ENCODE measurements at regions not wholly inside any gene's neighbourhood (a gene's known extent, or its start where the extent isn't known, plus 50 kb on each side); places are given as distances from the start of the nearest gene placed in this dataset.

DNA sequence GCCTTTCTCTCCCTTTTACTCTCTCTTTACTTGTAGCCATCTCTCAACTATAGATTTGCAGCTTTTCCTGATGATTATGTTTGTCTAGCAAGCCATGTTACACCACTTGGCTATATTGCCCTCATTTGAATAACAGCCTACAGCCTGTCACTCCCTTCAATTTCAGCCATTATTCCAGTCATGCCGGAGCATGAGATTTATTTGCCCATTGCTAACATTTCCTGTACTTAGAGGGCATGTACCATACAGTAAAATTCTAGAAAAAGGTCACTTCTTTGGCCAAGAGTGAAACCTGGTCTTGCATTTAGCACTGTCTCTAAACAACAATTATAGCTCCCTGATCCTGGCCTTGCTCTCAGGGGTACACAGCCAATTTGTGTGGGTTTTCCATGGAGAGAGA lies 221.7 kb upstream of the TMC3 start:
- no peak overlapping the region for H3K4me3 ChIP-seq (ENCODE audit: low read depth, low read length)
- no peak for TF ChIP-seq CTCF (conservative IDR thresholded peaks at IDR 0.05; ENCODE audit: low read depth, low read length)
- DNase-seq (ENCODE audit: low read depth) = no peak

DNA sequence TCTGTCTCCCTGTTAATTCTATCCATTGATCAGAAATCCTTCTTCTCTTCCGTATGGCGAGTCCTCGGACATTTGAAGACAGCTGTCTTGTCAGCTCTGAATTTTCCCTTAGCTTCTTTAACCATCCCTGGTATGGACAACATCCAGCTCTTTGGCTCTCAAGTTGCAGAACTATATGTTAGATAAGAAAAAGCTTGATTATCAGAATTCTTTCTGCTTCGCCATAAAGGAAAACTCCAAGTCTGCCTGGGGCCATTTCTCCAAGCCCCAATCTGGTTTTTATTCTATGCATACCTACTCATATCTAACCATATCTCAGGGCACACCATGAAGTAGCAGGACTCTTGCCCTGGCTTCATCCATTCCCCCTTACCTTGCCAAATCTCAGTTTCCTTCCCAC lies 215.7 kb upstream of the TMC3 start:
- TF ChIP-seq CTCF (conservative IDR thresholded peaks at IDR 0.05; ENCODE audit: low read depth, low read length) = no peak
- DNase-seq (ENCODE audit: low read depth) = no peak
- no peak overlapping the region for H3K4me3 ChIP-seq (ENCODE audit: low read depth, low read length)

DNA sequence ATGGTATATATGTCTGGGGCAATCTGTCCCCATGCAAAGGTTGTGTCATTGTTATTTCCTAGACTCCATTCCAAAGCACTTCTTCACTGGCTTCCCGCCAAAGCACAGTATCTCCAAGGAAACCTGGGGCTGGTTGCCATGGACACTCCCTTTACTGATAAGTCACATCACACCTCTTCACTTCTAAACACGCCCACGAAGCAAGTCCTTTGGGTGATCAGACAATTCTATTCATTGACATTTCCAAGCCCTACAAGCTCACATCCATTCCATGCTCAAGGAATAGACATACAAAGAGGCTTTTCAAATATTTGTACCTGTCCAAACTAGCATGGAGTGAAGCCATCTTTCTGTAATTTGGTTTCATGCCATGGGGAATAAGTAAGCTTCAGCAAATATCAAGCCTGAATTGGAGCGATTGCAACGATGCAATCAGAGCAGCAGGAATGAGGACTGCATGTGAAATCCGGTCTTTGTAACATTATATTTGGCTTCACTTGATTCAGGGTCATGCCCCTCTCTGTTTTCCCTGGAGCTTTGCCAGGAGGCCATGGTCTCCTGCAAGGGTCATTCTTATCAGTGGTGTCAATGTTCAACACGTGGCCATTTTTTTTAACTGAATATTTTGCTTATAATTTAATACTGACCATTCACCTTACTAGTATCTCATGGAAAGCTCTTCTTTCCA lies 201.6 kb upstream of the TMC3 start:
- TF ChIP-seq CTCF (conservative IDR thresholded peaks at IDR 0.05; ENCODE audit: low read depth, low read length) = no peak
- no peak for DNase-seq (ENCODE audit: low read depth)
- no peak overlapping the region for H3K4me3 ChIP-seq (ENCODE audit: low read depth, low read length)

GRCh38 chr15:81573098-81573746 lies 199.2 kb upstream of the TMC3 start:
- no peak for TF ChIP-seq CTCF (conservative IDR thresholded peaks at IDR 0.05; ENCODE audit: low read depth, low read length)
- no peak for DNase-seq (ENCODE audit: low read depth)
- no peak overlapping the region for H3K4me3 ChIP-seq (ENCODE audit: low read depth, low read length)

DNA sequence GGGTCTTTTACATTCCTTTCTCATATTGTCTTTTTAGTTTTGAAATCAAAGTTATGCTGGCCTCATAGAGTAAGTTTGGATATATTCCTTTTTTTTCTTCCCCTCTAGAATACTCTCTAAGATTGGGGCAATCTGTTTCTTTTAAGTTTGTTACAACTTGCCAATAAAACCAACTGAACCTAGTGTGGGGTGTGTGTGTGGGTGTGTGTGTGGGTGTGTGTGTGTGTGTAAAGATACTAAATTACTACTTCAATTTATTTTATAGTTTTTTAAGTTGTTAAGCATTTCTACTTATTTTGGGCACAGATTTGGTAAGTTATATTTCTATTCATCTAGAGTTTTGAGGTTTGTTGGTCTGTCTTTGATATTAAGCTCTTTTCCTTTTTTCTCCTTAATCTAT lies 198.2 kb upstream of the TMC3 start:
- no peak for DNase-seq (ENCODE audit: low read depth)
- H3K4me3 ChIP-seq (ENCODE audit: low read depth, low read length) = no peak overlapping the region
- TF ChIP-seq CTCF (conservative IDR thresholded peaks at IDR 0.05; ENCODE audit: low read depth, low read length) = no peak

GRCh38 chr15:81569286-81570080 lies 195.5 kb upstream of the TMC3 start:
- no peak for DNase-seq (ENCODE audit: low read depth)
- no peak for TF ChIP-seq CTCF (conservative IDR thresholded peaks at IDR 0.05; ENCODE audit: low read depth, low read length)

More at GRCh38 chr15:81569286-81570080, 195.5 kb upstream of the TMC3 start:
- H3K4me3 ChIP-seq (ENCODE audit: low read depth, low read length) = no peak overlapping the region

Data from epithelial cell of proximal tubule (primary cell).